Left colon (tissue), 2 donors: ENCODE measurements at regions not wholly inside any gene's neighbourhood (a gene's known extent, or its start where the extent isn't known, plus 50 kb on each side); places are given as distances from the start of the nearest gene placed in this dataset.
"Not testable (repeated sequence)": the region's sequence is repeated elsewhere in the genome, so short reads cannot be mapped to it uniquely, and the experiment has no call there.

Experiments used
- ATAC-seq: fragments of 200-7000 bp; cut with Tn5 transposase; one replicate; pipeline ENCODE4 v1.9.1; 2020; ENCODE audit warnings: mild to moderate bottlenecking, moderate library complexity
- DNase-seq, 2 donors: peaks; one replicate each; pipeline ENCODE4 v3.0.0-alpha.2; 2020
- intact Hi-C, 2 donors: fragments of 100-400 bp; cut with DNase I in 1 of 2; cut with micrococcal nuclease in 1 of 2; formaldehyde crosslinking; loops; one replicate each; pipeline versions ENCODE4 v1.11.2 to v1.14.0; 2022; cut with DNase I, micrococcal nuclease
- donor health status: DM: no; HTN: no; CAD: no.
- donor health status: DM: yes; HTN: yes; CAD: no.

DNA sequence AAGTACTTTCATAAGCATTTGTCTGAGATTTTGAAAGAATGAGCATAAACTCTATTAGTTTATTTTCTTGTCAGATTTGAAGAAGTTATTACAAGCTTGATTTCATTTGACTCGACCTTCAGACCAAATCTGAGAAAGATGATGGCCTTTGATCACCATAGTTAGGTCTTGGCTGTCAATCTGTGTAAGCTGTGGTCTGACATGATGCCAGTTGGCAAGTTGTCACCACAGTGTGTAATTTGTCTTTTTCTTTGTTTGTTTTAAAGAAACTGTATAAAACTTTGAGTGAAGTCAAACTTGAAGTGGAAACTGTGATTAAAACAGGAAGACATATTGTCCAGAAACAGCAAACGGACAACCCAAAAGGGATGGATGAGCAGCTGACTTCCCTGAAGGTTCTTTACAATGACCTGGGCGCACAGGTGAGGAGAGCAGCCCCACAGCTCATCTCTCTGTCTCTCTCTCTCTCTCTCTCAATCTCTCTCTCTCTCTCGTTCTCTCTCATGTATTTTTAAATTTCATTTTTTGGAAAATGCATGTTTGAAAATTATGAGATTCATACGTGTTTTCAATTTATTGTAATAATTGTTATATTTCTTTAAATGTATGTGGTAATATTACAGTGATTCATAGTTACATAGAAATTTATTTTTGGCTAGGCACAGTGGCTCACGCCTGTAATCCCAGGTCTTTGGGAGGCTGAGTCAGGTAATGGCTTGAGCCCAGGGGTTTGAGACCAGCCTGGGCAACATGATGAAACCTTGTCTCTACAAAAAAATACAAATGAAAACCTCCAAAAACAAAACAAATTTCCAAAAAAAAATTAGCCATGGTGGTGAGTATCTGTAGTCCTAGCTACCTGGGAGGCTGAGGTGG is 208.1 kb downstream of the UTRN start:
- intact Hi-C loops, result no loop called here
- DNase-seq (peak in 1 of 2 donors; percentile 21), ATAC-seq (peak; percentile 52)

DNA sequence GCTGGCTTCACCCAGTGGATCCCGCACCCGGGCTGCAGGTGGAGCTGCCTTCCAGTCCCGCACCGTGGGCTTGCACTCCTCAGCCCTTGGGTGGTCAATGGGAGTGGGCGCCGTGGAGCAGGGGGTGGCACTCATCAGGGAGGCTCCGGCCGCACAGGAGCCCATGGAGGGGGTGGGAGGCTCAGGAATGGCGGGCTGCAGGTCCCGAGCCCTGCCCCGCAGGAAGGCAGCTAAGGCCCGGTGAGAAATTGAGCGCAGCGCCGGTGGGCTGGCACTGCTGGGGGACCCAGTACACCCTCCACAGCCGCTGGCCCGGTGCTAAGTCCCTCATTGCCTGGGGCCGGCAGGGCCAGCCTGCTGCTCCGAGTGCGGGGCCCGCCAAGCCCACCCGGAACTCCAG is 209.9 kb downstream of the UTRN start:
- ATAC-seq, DNase-seq, intact Hi-C loops: not testable (repeated sequence)

DNA sequence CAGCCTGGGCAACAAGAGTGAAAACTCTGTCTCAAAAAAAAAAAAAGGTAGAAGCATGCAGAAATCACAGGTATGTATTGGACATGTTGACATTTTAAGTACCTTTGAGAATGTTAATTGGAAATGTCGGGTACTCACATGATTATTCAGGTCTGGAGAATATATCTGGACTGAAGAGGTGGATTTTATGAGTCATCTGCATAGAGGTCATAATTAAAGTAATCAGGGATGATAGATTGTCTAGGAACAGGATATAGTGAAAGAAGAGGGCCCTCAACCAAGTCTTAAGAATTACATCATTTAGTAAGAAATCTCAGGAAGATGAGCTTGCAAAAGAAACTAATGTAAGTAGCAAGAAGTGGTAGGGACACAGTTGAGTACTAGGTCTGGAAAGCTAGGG is 212.5 kb downstream of the UTRN start:
- ATAC-seq, result no peak
- intact Hi-C loops, result no loop called here
- DNase-seq, result no peak

DNA sequence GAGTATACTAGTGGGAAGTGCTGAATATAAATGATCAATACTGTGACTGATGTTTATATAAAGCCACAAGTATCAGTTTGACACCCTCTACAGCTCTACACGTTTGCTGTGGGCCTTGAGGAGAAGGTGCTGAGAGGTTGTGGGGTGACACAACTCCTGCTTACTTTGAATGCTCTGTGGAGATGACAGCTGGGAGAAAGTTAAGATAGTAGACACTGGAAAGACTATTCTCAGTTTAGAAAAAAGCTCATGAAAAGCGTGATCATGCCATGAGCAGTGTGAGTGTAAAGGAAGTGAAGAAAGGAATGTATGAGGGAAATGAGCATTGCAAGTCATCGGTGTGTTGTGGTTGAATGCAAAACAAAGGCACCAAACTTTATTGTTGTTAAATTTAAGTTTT is 215.8 kb downstream of the UTRN start:
- no peak for ATAC-seq

DNA sequence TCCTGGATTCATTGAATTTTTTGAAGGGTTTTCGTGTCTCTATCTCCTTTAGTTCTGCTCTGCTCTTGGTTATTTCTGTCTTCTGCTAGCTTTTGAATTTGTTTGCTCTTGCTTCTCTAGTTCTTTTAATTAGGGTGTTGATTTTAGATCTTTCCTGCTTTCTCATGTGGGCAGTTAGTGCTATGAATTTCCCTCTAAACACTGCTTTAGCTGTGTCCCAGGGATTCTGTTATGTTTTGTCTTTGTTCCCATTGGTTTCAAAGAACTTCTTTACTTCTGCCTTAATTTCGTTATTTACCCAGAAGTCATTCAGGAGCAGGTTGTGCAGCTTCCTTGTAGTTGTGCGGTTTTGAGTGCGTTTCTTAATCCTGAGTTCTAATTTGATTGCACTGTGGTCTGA is 220.1 kb downstream of the UTRN start:
- DNase-seq, ATAC-seq, intact Hi-C loops: not testable (repeated sequence)

More for the DNA sequence above, 215.8 kb downstream of the UTRN start:
- no peak for DNase-seq
- intact Hi-C loops, result no loop called here

DNA sequence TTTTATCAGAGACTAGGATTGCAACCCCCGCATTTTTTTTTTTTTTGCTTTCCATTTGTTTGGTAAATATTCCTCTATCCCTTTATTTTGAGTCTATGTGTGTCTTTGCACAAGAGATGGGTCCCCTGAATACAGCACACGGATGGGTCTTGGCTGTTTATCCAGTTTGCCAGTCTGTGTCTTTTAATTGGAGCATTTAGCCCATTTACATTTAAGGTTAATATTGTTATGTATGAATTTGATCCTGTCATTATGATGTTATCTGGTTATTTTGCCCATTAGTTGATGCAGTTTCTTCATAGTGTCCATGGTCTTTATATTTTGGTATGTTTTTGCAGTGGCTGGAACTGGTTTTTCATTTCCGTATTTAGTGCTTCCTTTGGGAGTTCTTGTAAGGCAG is 220.9 kb downstream of the UTRN start:
- intact Hi-C loops, ATAC-seq, DNase-seq: not testable (repeated sequence)

DNA sequence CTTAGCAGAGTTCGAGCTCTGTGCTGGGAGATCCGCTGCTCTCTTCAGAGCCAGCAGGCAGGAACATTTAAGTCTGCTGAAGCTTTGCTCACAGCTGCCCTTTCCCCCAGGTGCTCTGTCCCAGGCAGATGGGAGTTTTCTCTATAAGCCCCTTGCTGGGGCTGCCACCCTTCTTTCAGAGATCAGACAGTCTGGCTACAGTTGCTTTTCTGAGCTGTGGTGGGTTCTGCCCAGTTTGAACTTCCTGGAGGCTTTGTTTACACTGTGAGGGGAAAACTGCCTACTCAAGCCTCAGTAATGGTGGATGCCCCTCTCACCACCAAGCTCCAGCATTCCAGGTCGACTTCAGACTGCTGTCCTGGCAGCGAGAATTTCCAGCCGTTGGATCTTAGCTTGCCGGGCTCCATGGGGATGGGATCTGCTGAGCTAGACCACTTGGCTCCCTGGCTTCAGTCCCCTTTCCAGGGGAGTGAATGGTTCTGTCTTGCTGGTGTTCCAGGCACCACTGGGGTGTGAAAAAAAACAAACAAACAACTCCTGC is 222.7 kb downstream of the UTRN start:
- ATAC-seq, intact Hi-C loops, DNase-seq: not testable (repeated sequence)

DNA sequence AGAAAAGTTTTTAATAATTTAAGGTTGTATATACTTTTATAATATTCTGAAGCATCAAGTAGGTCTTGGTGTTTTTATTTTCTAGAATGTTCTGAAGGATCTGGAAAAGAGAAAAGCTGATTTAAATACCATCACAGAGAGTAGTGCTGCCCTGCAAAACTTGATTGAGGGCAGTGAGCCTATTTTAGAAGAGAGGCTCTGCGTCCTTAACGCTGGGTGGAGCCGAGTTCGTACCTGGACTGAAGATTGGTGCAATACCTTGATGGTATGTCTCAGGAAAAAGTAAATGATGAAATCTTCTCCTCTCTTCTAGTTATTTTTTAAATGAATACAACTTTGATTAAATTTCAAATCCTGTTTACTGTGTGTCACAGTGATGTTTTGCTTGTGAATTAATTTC is 225.7 kb downstream of the UTRN start:
- DNase-seq (no peak), ATAC-seq (no peak)
- intact Hi-C loops, result no loop called here

DNA sequence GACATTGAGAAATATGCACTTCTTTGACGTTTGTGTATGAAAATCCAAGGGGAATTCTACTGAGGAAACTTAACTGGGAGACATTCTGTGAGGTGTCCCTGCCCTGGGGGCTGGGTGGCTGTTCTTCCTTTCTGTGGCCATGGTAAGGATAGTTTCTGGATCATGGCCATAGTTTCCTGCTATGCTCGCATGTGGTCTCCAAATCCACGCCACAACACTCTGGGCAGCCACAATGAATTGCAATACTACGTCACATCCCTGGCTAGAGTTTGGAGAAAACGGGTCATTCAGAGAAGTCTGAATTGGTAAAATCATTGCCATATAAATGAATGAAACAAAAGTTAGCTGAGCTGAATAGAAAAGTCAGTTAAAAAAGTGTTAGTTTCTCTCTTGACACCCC is 230.6 kb downstream of the UTRN start:
- no peak for DNase-seq
- ATAC-seq, result no peak
- intact Hi-C loops, result no loop called here

DNA sequence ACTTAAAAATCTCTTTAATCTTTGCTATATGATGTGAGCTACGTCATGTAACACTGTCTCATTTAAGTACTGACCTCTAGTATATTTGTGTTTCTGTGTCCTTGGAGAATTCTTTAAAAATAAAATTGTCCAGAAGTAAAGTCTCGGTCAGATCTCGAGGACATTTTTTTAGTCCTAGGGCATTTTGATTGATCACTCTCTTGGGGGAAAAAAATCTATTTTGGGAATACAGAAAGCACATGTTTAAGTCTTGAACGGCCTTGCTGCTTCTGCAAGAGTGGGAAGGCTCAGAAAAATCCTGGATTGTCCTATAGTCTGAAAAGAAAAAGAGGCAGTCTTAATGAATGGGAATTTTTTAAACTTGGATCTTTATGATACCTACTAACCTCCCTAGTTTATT is 234.3 kb downstream of the UTRN start:
- intact Hi-C loops, result no loop called here
- DNase-seq (no peak), ATAC-seq (no peak)

DNA sequence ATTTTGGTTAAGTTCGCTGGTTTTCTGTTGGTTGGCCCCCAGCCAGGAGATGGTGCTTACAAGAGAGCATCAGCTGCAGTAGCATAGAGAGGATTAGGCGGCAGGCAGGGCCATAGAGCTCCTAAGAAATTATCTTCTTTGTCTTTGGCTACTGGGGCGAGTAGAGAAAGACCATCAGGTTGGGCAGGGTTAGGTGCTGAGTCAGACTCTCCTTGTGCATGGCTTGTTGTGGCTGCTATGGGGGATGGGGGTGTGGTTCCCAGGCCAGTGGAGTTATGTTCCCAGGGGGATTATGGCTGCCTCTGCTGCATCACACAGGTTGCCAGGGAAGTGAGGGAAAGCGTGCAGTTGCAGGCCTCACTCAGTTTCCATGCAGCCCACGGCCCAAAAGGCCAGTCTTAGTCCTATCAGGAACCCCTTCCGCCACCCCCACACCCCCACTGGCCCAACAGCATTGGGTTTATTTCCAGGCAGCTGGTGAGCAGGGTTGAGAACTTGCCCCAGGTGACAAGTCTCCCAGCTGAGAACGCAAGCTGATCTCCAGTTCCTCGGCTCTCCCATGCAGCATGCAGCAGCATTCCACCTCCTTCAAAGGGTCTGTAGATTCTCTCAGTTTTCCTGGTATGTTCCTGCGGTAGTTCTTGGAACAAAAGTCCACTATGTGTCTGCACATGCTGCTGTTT is 243.7 kb downstream of the UTRN start:
- ATAC-seq (no peak), DNase-seq (no peak)
- intact Hi-C loops, result no loop called here

DNA sequence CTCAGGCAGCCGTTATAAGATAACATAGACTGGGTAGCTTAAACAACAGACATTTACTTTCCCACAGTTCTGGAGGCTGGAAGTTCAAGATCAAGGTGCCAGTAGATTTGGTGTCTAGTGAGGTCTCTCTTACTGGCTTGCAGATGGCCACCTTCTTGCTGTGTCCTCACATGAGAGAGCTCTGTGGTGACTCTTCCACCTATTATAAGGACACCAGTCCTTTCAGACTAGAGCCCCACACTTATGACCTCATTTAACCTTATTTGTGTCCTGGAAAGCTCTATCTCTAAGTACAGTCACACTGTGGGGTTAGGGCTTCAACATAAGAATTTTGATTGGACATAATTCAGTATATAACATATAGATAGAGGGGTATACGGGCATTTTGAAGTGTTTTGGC is 245.0 kb downstream of the UTRN start:
- ATAC-seq, result no peak
- DNase-seq, result no peak
- intact Hi-C loops, result no loop called here

DNA sequence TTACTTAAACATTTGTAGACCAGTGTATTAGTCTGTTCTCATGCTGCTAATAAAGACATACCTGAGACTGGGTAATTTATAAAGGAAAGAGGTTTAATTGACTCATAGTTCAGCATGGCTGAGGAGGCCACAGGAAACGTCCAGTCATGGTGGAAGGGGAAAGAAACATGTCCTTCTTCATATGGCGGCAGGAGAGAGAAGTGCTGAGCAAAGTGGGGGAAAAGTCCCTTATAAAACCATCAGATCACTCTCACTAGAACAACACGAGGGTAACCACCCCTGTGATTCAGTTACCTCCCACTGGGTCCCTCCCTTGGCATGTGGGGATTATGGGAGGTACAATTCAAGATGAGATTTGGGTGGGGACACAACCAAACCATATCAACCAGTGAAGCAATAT is 247.1 kb downstream of the UTRN start:
- DNase-seq, ATAC-seq, intact Hi-C loops: not testable (repeated sequence)

DNA sequence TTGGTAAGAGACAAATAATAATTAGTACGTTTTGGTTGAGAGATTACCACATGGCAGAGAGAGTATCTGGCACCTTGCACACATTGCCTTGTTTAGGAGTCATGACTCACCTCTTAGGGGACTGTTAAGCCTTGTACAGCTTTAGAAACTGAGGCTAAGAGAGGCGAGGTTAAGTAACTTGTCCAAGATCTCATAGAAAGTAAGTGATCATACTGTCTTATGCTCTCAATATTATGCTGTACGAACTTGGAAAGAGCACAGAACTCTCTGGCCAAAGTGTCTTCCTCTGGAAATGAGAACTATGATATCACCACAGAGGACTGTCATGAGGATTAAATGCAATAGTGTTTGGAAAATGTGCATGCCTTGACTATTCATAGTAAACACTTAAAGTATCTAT is 249.0 kb downstream of the UTRN start:
- DNase-seq (no peak), ATAC-seq (no peak)
- intact Hi-C loops, result no loop called here

DNA sequence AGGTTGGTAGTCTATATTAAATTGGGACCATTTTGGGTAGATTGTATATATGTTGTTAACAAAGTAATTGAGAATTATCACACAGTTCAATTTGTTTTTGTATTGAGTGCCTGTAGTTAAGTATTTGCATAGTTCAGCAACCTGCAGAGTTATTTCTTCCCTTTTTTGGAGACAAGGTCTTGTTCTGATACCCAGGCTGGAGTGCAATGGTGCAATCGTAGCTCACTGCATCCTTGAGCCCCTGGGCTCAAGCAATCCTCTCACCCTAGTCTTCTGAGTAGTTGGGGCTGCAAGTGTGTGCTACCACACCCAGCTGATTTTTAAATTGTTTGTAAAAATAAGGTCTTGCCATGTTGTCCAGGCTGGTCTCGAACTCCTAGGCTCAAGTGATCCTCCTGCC is 250.5 kb downstream of the UTRN start:
- no peak for DNase-seq
- ATAC-seq, result no peak
- intact Hi-C loops, result no loop called here

DNA sequence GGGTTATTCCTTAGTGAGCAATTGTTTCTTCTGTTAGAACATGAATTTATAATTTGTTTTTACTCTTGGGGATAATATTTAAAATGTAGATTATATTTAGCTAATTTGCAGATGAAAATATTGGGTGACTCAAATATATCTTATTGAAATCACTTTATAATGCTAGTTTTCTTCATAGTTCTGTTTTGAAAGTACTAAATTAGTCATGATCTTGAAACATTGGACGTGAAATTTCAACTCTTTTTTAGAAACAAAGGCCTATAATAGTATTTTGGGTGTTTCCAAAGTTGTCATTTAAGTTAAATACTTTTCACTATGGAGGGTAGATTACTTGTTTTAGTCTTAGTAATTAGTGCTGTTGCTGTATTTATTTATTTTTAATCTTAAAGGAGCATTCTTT is 250.9 kb downstream of the UTRN start:
- ATAC-seq (no peak), DNase-seq (no peak)
- intact Hi-C loops, result no loop called here

DNA sequence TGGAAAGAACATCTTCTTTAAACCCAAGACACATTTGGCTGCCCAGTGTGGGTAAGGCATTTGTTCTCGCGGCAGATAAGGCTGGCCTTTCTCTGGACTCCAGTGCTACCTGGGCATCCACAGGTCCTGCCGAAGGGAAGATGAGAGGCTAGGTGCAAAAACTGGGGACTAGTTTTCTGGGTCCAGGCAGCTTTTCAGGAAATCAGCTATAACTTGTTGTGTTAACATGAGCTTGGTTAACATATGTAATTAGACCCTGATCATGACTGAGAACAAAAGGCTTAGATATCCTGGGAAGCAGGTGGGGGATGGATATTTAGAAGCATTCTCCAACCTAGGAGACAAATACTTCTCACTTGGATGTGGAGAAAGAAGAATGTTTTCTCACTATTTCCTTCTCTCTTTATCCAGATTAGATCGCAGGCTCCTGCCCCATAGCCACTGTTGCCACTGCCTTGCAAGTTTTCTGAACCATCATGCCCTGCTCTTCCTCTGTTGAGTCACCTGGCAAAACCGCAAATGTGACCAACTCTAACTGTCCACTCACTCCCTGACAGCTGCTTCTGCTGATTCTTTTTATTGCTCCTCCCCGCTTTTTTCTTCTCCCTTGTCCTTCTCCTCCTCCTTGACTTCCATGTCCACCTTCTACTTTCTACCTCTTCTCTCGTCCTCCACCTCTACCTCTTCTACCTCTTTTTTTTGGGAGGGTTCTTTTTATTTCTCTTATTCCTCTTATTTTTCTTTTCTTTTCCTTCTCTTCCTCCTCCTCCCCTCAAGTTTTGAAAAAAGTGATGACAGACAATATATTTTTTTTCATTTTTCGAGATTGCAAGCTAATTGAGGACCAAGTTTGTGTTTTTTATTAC is 258.1 kb downstream of the UTRN start:
- intact Hi-C loops, result no loop called here
- DNase-seq, result no peak
- no peak for ATAC-seq

DNA sequence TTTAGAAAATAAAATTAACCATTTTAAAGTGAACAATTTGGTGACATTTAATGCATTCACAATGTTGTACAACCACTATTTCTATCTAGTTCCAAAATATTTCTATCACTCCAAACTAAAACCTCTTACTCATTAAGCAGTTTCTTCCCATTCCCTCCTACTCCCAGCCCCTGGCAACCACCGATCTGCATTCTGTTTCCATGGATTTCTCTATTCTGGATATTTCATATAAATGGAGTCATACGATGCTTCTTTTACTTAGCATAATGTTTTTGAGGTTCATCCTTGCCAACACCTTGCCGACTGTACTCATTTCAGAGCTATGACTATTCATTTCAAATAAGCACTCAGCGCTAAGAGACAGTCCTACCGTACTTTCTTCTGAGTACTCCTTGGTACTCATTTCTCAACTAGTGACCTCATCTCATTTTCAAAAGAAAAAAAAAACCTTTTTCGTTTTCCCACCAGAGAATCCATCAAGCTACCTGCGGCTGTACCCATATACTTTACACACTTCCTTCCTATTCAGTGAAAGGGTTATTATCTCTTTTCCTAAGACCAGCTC is 259.2 kb downstream of the UTRN start:
- no peak for ATAC-seq
- no peak for DNase-seq
- intact Hi-C loops, result no loop called here

DNA sequence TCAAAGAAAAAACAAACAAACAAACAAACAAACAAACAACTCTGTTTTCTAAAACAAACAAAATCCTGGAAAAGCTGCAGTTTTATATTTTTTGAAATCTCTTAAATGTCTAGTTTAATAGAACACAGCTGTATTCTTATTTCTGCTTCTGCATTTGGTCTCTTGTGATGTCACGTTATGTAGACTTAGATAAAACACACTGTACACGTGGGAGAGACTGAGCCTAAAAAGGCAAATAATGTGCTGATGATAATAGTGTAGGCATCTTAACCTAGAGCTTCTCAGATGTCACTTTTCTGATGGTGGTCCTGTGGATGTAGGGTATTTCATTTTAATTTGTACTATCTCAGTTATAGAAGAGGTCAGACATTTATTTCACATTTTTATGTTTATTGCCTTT is 261.7 kb downstream of the UTRN start:
- ATAC-seq, result no peak
- no peak for DNase-seq
- intact Hi-C loops, result no loop called here
